GM23338 (cell line): ENCODE measurements at regions not wholly inside any gene's neighbourhood (a gene's known extent, or its start where the extent isn't known, plus 50 kb on each side); places are given as distances from the start of the nearest gene placed in this dataset.

Experiments
- ATAC-seq: fragments of 200-7000 bp; cut with Tn5 transposase; 3 replicates; pipeline ENCODE4 v1.9.1; 2020
- DNase-seq: peaks from one replicate; pipeline ENCODE4 v3.0.0-alpha.2; 2015; ENCODE audit warnings: low spot score
- H2AFZ ChIP-seq: fragments of 200-600 bp; sonication (generic); 2 replicates; pipeline ENCODE4 v1.8.0; 2016; ENCODE audit warnings: antibody characterized with exemption, mild to moderate bottlenecking, moderate library complexity
- H3F3A ChIP-seq: fragments of 200-600 bp; sonication (generic); replicated peaks from 2 replicates; pipeline ENCODE4 v1.8.0; 2017; ENCODE audit warnings: antibody characterized with exemption, mixed run types, low read depth
- H3K27ac ChIP-seq: fragments of 200-600 bp; sonication (generic); 2 replicates; pipeline ENCODE4 v1.6.1; 2016; ENCODE audit warnings: low read depth
- H3K27me3 ChIP-seq: fragments of 200-600 bp; sonication (generic); 2 replicates; pipeline ENCODE4 v1.8.0; 2016; ENCODE audit warnings: mild to moderate bottlenecking, mixed run types, moderate library complexity; ENCODE audit not compliant: insufficient read depth
- H3K36me3 ChIP-seq: fragments of 200-600 bp; sonication (generic); 2 replicates; pipeline ENCODE4 v1.8.0; 2016; ENCODE audit warnings: mild to moderate bottlenecking; ENCODE audit not compliant: insufficient read depth
- H3K4me1 ChIP-seq: fragments of 200-600 bp; sonication (generic); 2 replicates; pipeline ENCODE4 v1.8.0; 2016; ENCODE audit warnings: mild to moderate bottlenecking, moderate library complexity; ENCODE audit not compliant: insufficient read depth
- H3K4me2 ChIP-seq: fragments of 200-600 bp; sonication (generic); 2 replicates; pipeline ENCODE4 v1.7.1; 2017; ENCODE audit warnings: mixed run types
- H3K4me3 ChIP-seq: fragments of 200-600 bp; sonication (generic); 2 replicates; pipeline ENCODE4 v1.6.1; 2016; ENCODE audit warnings: mixed run types
- H3K79me2 ChIP-seq: fragments of 200-600 bp; sonication (generic); replicated peaks from 2 replicates; pipeline ENCODE4 v1.8.0; 2017; ENCODE audit warnings: mild to moderate bottlenecking; ENCODE audit not compliant: insufficient read depth
- H3K9me2 ChIP-seq: fragments of 200-600 bp; sonication (generic); 2 replicates; pipeline ENCODE4 v1.8.0; 2017; ENCODE audit not compliant: insufficient read depth
- H4K20me1 ChIP-seq: fragments of 200-600 bp; sonication (generic); replicated peaks from 2 replicates; pipeline ENCODE4 v1.8.0; 2017; ENCODE audit warnings: mild to moderate bottlenecking; ENCODE audit not compliant: insufficient read depth
- H3K27ac Mint-ChIP-seq: 2 replicates; pipeline ENCODE4 v1.8.0; 2020; ENCODE audit warnings: inconsistent platforms, mild to moderate bottlenecking, moderate library complexity, mixed read lengths
- H3K27me3 Mint-ChIP-seq: 3 replicates; pipeline ENCODE4 v1.8.0; 2022; ENCODE audit warnings: low read depth, mild to moderate bottlenecking, moderate library complexity, mixed read lengths, inconsistent platforms; ENCODE audit not compliant: insufficient read depth, poor library complexity
- H3K36me3 Mint-ChIP-seq: 3 replicates; pipeline ENCODE4 v1.8.0; 2021; ENCODE audit warnings: low read depth, mild to moderate bottlenecking, inconsistent platforms, moderate library complexity, mixed read lengths
- H3K4me1 Mint-ChIP-seq: 3 replicates; pipeline ENCODE4 v1.8.0; 2020; ENCODE audit warnings: mild to moderate bottlenecking, inconsistent platforms, mixed read lengths
- H3K4me3 Mint-ChIP-seq: 3 replicates; pipeline ENCODE4 v1.8.0; 2021; ENCODE audit warnings: moderate library complexity, mild to moderate bottlenecking, inconsistent platforms, mixed read lengths
- H3K9me3 Mint-ChIP-seq: 3 replicates; pipeline ENCODE4 v1.8.0; 2020; ENCODE audit warnings: moderate library complexity, mild to moderate bottlenecking, inconsistent platforms, mixed read lengths
- CREB1 ChIP-seq: fragments of 250-450 bp; sonication (Bioruptor Pico); IDR thresholded peaks from 2 replicates; pipeline ENCODE4 v1.5.0; 2020; ENCODE audit warnings: low read depth, mild to moderate bottlenecking, moderate library complexity
- CTCF ChIP-seq, 2 experiments: fragments of 200-600 bp in 1 of 2; sonication (generic) in 1 of 2; conservative IDR thresholded peaks; 2 replicates each; pipeline versions ENCODE4 v1.5.1 to v1.6.1; 2016 to 2017; ENCODE audit warnings: antibody characterized with exemption in 2 of 2, low read depth in 2 of 2, mild to moderate bottlenecking in 2 of 2, moderate library complexity in 1 of 2
- ETS1 ChIP-seq: IDR thresholded peaks from 2 replicates; pipeline ENCODE4 v1.6.1; 2016; ENCODE audit warnings: antibody characterized with exemption
- EZH2 ChIP-seq: fragments of 200-600 bp; sonication (generic); IDR thresholded peaks from one replicate; pipeline ENCODE4 v1.8.0; 2017; ENCODE audit warnings: antibody characterized with exemption, mild to moderate bottlenecking, low read depth; ENCODE audit not compliant: unreplicated experiment
- EZH2phosphoT487 ChIP-seq: fragments of 200-600 bp; sonication (generic); IDR thresholded peaks from one replicate; pipeline ENCODE4 v1.8.1; 2018; ENCODE audit warnings: antibody characterized with exemption; ENCODE audit not compliant: unreplicated experiment
- JUNB ChIP-seq: IDR thresholded peaks from one replicate; pipeline ENCODE4 v1.6.1; 2016; ENCODE audit warnings: antibody characterized with exemption; ENCODE audit not compliant: unreplicated experiment
- NANOG ChIP-seq: IDR thresholded peaks from 2 replicates; pipeline ENCODE4 v1.6.1; 2016; ENCODE audit warnings: antibody characterized with exemption, borderline replicate concordance
- POLR2AphosphoS5 ChIP-seq: IDR thresholded peaks from 2 replicates; pipeline ENCODE4 v1.6.1; 2016; ENCODE audit warnings: antibody characterized with exemption, low read depth
- REST ChIP-seq: IDR thresholded peaks from one replicate; pipeline ENCODE4 v1.6.1; 2018; ENCODE audit warnings: antibody characterized with exemption; ENCODE audit not compliant: unreplicated experiment
- STAT1 ChIP-seq: IDR thresholded peaks from one replicate; pipeline ENCODE4 v1.6.1; 2016; ENCODE audit warnings: antibody characterized with exemption; ENCODE audit not compliant: unreplicated experiment
- ZNF114 ChIP-seq: fragments of 250-450 bp; sonication (Bioruptor Pico); IDR thresholded peaks from 2 replicates; pipeline ENCODE4 v1.5.0; 2020; ENCODE audit warnings: mild to moderate bottlenecking, moderate library complexity
- ZNF331 ChIP-seq: fragments of 250-450 bp; sonication (Bioruptor Pico); IDR thresholded peaks from 2 replicates; pipeline ENCODE4 v1.5.0; 2020; ENCODE audit warnings: low read depth, mild to moderate bottlenecking, moderate library complexity
- ZNF462 ChIP-seq: fragments of 250-450 bp; sonication (Bioruptor Pico); IDR thresholded peaks from 2 replicates; pipeline ENCODE4 v1.5.0; 2020; ENCODE audit warnings: mild to moderate bottlenecking, moderate library complexity

GRCh38 chr4:185938654-185939053 lies 126.7 kb upstream of the SORBS2 start:
- Mint-ChIP-seq H3K4me3 (no peak overlapping the region), H3K9me3 (no peaks in the 10 kb centered on the region), H3K27me3 (no peaks in the 10 kb centered on the region), H3K27ac (no peak overlapping the region), H3K4me1 (peaks cover 7% of the 10 kb centered on the region), H3K36me3 (no peaks in the 10 kb centered on the region)
- H4K20me1 ChIP-seq, result no peaks in the 10 kb centered on the region
- H3K4me3 ChIP-seq, result no peak overlapping the region
- no peaks in the 10 kb centered on the region for H3K79me2 ChIP-seq
- H3K27ac ChIP-seq, result no peak overlapping the region
- TF ChIP-seq REST (no peak), STAT1 (no peak), NANOG (no peak), JUNB (no peak), CREB1 (no peak), EZH2 (no peak), CTCF (conservative IDR thresholded peaks at IDR 0.05; ENCODE audit: low read depth in 2 of 2) (no peak), ETS1 (no peak), EZH2phosphoT487 (no peak), ZNF114 (CRISPR knock-in tag) (no peak), ZNF462 (CRISPR knock-in tag) (no peak), POLR2AphosphoS5 (no peak), ZNF331 (CRISPR knock-in tag) (no peak)
- H3K4me2 ChIP-seq, result no peak overlapping the region
- no peaks in the 10 kb centered on the region for H3K4me1 ChIP-seq
- no peaks in the 10 kb centered on the region for H3F3A ChIP-seq
- peaks cover 8% of the 10 kb centered on the region for H3K9me2 ChIP-seq
- ATAC-seq (no peak), DNase-seq (no peak)
- no peaks in the 10 kb centered on the region for H3K36me3 ChIP-seq
- H3K27me3 ChIP-seq, result no peaks in the 10 kb centered on the region
- no peak overlapping the region; the same call in 1 of the 2 replicates for H2AFZ ChIP-seq
